RPMI7951 (cell line): ENCODE measurements at regions not wholly inside any gene's neighbourhood (a gene's known extent, or its start where the extent isn't known, plus 50 kb on each side); places are given as distances from the start of the nearest gene placed in this dataset.
"Not testable (repeated sequence)": the region's sequence is repeated elsewhere in the genome, so short reads cannot be mapped to it uniquely, and the experiment has no call there.

Experiments
- DNase-seq: peaks from one replicate; pipeline ENCODE4 v3.0.0-alpha.2; 2012; ENCODE audit warnings: low read depth

DNA sequence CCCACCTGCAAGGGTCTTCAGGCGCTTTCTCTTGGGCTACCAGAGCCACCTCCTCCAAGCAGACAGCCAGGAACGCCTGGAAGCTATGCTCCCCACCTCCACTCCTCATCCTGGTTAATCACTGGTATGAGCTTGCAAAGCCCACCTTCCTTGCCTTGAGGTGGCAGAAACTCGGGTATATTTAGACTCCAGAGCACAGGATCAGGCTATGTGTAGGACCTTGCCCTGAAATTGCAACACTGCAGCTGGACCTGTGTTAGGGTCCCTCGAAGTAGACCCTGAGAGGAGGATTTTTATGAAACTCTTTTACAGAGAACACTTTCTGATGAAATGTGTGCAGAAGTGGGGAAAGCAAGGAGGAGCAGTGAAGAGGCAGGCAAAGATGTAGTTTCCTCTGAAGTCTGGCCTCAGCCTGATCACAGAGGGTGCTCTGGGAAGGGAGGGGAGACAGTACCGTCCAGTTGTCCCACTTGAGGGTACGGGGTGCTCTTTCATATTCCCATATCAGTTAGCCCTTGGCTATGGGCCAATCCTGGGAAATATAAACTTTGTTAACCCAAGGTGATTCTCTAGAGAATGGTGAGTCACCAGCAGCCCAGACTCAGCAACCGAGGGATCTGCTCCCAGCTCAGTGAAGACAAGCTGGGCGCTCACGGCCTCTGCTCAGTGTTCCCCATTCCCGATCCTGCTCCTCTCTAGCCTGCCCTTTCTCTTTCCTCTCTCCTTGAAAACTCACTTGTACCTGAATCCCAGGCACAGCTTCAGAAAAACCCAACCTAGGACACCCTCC, 157.9 kb downstream of the UQCRFS1 start:
- DNase-seq: no peak

DNA sequence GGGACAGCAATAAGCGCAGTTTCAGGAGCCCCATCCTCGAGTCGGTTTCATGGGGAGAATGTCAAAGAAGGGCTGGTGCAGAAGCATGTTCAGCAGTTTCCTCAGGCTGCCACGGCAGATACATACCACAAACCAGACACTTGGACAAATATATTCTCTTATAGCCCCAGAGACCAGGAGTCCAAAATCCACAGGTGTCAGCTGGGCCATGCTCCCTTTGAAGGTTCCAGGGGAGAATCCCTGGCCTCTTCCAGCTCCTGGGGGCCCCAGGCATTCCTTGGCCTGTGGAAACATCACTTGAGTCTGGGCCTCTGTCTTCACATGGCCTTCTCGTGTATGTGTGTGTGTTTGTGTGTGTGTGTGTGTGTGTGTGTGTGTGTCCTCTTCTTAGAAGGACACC, 164.1 kb downstream of the UQCRFS1 start:
- no peak for DNase-seq

DNA sequence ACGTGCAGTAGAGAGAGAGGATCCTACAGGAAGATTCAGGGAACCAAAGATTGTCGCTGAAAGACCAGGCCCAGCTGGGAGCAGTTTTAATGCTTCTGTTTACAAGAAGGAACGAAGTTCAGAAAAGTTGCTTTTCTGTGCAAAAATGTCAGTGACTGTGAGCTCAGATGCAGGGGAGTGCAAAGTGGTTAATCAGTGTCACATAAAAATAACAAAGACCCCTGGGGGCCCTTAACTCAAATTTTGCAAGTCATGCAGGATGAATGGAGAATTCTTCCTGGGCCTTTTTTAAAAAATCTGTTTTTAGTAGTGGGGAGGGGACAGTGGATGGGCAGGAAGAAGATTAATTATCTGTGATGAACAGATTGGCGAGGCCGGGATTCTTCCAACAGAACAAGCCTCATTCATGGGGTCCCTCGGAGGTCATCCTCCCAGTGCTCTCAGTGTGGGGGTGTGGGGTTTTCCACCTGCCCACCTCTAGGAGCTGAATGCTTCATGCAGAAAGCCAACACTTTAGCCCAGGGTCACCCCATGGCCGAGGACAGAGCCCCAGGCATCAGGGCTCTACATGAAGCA, 167.2 kb downstream of the UQCRFS1 start:
- DNase-seq: no peak

DNA sequence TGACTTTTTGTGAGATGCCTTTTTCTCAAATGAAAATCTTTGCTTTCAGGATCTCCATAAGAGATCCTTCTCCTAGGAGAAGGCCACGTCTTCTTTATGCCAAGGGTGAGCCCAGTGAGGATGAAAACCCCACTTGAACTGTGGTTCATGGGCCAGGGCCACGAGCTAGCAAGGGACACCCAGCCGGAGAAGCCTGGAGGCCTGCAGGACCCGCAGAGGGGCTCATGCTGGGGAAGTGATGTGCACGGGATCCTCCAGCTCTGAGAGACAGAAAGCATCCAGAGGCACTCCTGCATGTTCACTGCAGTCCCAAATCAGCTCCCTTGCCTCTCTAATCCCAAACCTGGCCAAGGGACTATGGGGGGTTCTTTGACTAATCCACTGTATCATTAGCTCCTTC, 168.9 kb downstream of the UQCRFS1 start:
- no peak for DNase-seq

DNA sequence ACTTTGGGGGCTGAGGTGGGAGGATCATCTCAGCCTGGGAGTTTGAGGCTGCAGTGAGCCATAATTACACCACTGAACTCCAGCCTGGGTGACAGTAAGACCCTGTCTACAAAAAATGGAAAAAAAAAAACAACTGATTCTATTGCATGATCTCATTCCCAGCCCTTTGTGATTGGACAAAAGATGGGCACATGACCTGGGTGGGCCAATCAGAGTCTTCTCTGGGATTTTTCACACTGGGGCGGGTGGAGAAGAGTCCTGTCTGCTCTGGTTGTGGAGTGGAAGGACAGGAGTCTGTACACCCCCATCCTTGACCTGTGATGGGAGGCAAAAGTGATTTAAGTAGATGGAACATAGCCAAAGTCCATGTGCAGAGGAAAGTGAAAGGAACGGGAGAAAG, 170.5 kb downstream of the UQCRFS1 start:
- DNase-seq: no peak

DNA sequence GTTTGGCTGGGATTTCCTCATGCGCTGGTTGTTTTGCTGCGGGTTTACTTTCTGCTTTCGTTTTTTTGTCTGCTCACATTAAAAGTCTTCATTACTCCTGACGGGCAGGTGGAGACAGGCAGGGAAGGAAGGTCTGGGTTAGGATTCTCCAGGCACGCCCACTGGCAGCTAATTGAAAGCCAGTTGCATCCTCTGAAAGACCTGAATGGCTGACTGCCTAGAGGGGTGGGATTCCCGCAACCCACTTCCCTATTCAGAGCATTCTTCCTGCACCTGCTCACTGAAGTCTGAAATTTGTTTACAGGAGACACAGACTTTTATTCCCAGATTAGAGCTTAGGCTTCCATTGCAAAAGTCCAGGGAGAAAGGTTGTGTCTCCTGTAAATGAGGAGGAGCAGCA, 172.0 kb downstream of the UQCRFS1 start:
- DNase-seq: no peak

DNA sequence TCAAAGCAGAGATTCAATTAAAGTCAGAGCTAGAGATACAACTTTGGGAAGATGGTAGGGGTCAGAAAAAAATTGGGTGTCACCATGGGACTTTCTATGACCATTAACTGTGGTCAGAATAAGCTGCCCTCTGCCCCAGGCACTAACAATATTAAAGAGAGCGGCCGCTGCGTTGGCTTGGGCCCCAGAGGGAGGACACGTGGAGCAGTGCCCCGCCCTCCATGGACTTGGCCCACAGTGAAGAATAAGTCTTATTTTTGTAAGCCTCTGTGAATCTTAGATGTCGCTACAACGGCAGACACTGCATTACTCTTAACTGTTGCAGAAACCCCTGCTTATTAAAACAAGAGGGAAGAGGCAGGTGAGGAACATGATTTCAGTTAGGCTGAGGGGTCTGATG, 172.7 kb downstream of the UQCRFS1 start:
- no peak for DNase-seq

DNA sequence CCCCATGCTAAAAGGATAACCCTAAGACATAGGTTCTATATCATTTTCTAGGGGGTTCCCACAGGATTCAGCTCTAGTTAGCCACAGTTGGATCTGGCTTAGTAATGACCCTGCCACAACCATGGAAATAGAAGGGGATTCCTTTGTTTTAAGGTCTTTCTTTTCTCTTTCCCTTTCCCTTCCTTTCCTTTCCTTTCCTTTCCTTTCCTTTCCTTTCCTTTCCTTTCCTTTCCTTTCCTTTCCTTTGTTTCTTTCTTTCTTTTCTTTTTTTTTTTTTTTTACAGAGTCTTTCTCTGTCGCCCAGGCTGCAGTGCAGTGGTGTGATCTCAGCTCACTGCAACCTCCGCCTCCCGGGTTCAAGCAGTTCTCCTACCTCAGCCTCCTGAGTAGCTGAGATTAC, 173.9 kb downstream of the UQCRFS1 start:
- not testable (repeated sequence) for DNase-seq

DNA sequence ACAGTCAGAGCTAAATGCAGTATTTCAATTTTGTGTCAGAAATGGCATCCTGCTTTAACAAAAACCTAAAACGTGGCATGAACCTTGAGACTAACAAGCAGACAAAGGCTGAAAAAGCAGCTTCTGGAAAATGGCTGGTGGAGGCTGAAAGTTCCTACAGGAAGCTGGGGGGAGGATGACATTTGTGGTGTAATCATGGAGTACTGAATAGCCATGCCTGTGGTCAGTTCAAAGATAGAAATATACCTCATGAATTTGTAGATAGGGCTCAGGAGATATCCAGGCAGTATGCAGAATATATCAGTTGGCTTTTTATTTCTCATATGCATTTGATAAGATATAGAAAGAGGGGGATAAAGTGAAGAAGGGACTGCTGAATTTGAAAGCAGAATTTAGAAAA, 181.7 kb downstream of the UQCRFS1 start:
- no peak for DNase-seq

DNA sequence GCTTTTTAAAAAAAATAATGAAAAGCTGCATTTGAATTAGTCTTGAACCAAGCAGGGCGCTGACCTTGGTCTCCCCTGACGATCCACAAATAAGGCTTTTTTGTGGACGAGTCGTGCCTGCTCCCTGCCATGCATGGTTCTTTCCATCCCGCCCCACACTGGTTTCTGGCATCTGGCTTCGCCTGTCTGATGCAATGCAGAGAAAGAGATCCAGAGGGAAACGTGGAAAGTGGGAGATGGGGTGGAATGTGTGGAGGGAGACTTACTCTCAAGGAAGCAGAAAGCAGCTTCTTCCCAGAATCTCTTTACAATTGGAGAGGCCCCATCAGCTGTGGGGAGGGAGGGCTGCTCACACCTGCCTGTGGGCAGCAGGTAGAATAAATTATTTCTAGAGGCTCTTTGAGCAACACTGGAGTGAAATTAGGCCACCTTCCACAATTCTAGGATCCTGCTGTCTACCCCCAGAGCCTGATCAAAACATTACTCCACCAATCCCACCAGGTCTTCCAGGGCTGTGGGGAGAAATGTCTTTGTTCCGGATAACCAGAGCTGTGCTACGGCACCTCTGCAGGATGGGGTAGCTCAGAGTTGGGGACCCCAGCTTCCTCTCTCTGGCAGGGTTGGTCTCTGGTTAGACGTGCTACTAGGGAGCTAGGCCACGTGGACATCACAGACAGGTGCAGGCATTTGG, 183.5 kb downstream of the UQCRFS1 start:
- DNase-seq: no peak

DNA sequence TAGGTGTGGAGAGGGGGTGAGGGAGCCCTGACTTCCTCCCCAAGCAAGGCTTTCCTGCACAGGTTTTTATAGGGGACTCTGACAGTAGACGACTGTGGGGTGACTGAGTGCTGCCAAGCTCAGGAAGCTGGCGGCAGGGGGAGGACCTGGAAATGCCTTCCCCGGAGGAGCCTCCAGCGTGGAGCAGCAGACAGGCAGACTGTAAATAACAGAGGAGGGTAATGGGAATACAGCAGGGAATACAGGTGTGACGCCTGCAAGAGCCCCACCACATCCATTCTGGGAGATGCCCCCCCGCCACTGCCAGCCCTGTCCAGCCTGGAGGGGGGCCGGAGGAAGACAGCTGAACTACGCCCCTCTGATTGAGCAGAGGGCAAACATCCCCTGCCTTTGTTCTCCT, 190.4 kb downstream of the UQCRFS1 start:
- DNase-seq: no peak

DNA sequence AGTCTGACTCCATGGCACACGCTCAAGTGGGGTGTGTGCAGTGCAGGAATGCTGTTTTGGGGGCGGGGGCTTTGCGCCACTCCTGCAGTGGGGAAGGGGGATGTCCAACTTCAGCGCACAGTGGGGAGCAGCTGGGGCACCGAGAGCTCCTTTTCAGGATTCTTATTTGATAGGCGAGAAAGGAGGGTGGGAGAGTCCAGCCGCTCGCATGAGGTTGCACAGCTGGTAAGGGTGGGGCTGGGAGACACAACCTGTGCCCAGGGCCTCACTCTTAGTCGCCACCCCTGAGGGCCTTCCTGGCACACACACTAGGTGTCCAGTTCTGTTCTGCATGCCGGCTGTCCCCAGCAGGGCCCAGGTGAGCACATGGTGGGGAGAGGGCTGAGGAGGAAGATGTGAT, 190.8 kb downstream of the UQCRFS1 start:
- DNase-seq: no peak

DNA sequence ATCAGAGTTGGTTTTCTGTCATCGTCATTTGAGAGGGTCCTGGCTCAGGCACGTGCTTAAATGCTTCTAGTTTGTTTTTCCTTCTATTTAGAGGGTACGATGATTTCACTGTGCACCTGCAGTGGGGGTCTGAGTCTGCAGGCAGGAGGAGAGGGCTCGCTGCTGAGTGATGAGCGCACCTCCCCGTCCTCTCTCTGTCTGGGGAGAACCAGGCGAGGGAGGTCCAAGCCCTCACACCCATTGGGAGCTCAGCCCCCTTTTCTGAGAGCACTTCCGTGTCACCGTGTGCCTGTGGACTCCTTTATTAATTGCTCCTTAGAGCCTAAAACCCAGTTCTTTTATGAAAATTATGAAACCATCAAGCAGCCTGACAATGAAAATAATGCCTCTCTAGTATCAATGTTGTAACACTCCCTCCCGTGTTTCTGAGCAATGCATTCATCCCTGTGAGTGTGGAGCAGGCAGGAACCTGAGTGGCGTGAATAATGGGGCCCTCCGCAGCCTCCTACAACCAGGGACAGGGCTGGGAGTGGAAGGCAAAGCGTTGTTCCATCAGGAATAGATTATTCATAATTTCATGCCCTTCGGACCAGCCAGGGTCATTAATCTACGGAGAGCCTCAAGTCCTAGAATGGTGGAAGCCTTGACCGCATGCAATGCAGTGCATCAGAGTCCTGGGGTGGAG, 191.6 kb downstream of the UQCRFS1 start:
- DNase-seq: no peak

DNA sequence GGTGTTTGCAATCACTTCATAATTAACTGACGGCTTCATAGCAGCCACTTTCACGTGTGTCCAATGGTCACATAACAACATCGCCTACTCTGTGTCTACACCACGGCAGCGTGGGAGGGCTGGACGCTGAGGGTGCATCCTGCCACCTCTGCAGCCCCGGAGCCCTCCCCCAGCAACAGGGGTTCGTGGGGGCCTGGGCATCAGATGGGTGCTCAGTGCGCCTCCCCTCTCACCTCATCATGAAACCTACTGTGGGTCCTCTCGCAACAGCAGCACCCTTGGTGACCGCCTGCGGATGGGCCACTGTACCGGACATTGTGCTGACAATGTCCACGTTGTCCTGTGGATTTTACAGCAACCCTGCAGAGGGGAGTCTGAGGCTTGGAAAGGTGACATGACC, 193.5 kb downstream of the UQCRFS1 start:
- DNase-seq: no peak

DNA sequence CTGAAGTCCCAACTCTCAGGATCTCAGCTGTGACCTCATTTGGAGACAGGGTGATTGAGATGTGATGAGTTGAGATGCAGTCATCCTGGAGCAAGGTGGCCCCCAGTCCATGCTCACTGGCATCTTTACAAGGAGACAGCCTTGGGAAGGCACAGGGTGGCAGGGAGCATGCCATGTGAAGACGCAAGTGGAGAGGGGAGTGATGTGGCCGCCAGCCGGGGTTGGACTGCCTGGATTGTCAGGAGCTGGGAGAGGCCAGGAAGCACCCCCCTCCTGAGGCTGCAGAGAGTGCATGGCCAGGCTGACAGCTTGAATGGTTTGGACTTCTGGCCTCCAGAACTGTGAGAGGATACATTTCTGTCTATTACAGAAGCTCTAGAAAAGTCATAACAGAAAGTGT, 194.4 kb downstream of the UQCRFS1 start:
- DNase-seq: no peak

DNA sequence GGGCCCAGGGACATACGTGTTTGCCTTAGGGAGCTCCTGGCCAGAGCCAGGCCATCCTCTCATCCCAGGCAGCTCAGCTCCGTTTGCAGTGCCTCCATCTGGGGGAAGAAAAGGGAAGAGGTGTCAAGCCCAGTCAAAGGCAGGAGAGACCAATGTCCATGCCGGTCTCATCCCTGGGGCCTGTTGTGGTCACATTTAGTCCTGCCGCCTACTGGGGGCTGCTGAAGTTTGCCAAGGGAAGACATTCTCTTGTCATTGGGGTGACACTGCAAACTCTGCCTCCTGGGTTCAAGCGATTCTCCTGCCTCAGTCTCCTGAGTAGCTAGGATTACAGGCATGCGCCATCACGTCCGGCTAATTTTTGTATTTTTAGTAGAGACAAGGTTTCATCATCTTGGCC, 195.2 kb downstream of the UQCRFS1 start:
- no peak for DNase-seq

DNA sequence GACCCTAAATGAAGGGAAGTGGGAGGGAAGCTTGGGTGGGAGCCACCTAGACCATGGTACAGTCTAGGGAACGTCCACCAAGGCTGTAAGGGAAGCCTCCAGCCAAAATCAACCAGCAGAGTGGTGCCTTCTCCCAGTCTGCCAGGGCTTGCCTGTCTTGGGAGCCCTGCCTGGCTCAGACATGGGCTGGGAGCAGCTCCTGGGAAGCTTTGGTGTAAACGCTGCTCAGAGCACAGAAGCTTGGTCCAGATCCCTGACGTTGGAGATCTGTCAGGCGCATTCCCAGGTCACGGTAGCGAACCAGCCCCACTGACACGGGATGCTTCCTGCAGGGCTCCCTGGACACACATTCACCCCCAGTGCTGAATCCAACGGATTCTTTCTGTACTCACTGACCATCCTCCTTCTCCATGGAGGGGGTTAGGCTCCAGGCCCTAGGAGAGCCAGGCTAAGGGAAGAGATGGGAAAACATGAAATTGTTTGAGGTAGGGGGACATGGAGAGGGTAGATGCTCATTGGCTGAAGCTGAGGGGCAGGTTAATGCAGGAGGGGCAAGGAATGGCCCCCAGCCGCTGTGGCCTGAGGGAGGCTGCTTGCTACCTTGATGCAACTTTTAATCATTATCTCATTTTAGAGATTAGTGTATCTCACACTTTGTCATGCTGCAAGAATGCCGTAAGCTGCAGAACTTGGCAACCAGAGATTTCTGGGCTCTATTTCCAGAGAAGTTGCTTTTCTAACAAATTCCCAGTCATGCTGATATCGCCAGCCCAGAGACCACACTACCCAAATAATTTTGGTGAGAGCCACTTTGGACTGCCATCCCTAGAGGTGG, 195.8 kb downstream of the UQCRFS1 start:
- DNase-seq: no peak

DNA sequence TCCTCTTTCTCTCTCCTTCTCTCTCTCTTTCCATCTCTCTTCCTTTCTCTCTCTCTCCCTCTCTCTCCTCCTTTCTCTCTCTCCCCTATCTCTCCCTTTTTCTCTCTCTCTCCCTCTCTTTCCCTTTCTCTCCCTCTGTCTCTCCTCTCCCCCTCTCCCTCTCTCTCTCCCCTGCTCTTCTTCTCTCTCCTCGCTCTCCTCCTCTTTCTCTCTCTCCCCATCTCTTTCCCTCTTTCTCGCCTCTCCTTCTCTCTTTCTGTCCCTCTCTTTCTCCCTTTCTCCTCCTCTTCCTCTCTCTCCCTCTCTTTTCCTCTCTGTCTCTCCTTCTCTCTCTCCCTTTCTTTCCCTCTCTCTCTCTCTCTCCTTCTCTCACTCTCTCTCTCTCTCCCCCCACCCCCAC, 196.6 kb downstream of the UQCRFS1 start:
- no peak for DNase-seq

DNA sequence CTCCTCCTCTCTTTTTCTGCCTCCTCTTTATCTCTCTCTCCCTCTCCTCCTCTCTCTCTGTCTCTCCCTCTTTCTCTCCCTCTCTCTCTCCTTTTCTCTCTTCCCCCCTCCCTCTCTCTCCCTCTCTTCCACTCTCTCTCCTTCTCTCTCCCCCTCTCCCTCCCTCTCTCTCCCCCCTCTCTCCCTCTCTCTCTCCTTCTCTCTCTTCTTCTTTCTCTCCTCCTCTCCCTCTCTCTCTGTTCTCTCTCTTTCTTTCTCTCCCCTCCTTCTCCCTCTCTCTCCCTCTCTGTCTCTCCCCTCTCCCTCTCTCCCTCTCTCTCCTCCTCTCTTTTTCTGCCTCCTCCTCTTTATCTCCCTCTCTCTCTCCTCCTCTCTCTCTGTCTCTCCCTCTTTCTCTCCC, 197.4 kb downstream of the UQCRFS1 start:
- no peak for DNase-seq

DNA sequence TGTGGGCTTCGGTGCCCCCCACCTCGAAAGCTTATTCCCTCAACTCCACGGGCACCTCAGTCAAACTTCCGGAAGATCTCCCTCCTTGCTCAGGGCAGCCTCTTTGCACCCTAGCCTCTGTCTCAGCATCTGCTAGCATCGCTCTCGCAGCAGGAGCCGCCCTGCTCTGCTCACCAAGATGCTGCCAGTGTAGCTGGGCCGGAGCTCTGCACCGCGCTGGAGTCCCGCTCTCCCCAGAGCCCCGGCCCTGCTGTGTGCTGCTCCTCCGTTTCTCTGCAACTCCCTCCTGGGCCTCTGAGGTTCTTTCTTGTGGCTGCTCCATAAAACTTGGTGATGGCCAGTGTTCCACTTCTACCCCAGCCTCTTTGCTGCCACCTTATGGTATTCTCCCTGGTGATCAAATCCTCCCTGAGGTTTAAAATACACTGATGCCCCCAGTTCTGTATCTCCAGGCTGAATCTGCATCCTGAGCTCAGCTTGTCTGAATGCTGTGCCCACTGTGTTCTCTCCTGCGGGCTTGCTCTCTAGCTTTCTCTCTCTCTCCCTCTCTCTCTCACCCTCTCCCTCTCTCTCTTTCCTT, 198.0 kb downstream of the UQCRFS1 start:
- DNase-seq: no peak

DNA sequence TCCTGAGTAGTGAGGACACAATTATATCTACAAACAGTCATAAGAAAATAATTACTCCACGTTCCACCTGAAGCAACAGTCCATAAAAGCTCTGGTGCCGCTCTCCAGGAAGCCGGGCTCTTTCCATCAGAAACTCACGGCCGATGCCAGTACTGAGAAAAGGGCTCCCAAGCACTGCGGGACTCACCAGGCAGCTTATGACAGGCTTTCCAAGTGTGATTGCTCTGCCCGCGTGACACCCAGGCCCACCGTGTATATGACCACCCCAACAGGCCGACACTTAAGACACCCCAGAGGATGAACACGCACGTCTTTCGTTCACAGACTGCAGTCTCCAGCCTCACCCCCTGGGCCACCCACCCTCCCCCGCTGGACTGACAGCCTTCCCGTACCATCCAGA, 199.0 kb downstream of the UQCRFS1 start:
- no peak for DNase-seq
